SK-N-SH (cell line): ENCODE measurements at regions not wholly inside any gene's neighbourhood (a gene's known extent, or its start where the extent isn't known, plus 50 kb on each side); places are given as distances from the start of the nearest gene placed in this dataset.

Experiments
- CTCF ChIA-PET: fragments of 300-600, 350-600 bp; formaldehyde crosslinking; extraction: SDS; loops from one replicate; lab custom pipeline; 2021; lab: Yijun Ruan, JAX
- POLR2A ChIA-PET: fragments of 350-600 bp; sonication (Branson Sonifier 250); formaldehyde crosslinking; extraction: SDS; loops from one replicate; lab custom pipeline; 2020; ENCODE audit warnings: antibody characterized with exemption, inconsistent platforms; lab: Yijun Ruan, JAX
- DNase-seq: peaks from one replicate; pipeline ENCODE4 v3.0.0; 2012
- H2AFZ ChIP-seq: fragments of 200-600 bp; sonication (generic); 2 replicates; pipeline ENCODE4 v1.8.1; 2016; ENCODE audit warnings: antibody characterized with exemption, mild to moderate bottlenecking, low read depth
- H3F3A ChIP-seq: fragments of 200-600 bp; sonication (generic); replicated peaks from 2 replicates; pipeline ENCODE3; 2016; ENCODE audit warnings: antibody characterized with exemption, mild to moderate bottlenecking; ENCODE audit not compliant: insufficient read depth
- H3K27ac ChIP-seq, 2 experiments: fragments of 200-500 bp in 1 of 2; fragments of 200-600 bp in 1 of 2; sonication (Bioruptor generic) in 1 of 2; sonication (generic), shearing (Covaris generic) in 1 of 2; 2 replicates each; pipeline versions ENCODE4 v1.5.1 to v1.6.1; 2014 to 2016; ENCODE audit warnings: low read depth in 2 of 2, inconsistent platforms in 1 of 2, low read length in 1 of 2, mild to moderate bottlenecking in 1 of 2, mixed read lengths in 1 of 2
- H3K27me3 ChIP-seq: fragments of 200-600 bp; sonication (generic), shearing (Covaris generic); 2 replicates; pipeline ENCODE4 v1.6.1; 2016; ENCODE audit warnings: mixed run types; ENCODE audit not compliant: insufficient read depth
- H3K36me3 ChIP-seq, 2 experiments: fragments of 200-500 bp in 1 of 2; fragments of 200-600 bp in 1 of 2; sonication (Bioruptor generic) in 1 of 2; sonication (generic) in 1 of 2; replicated peaks in 1 of 2; 2 replicates each; pipeline versions ENCODE3 to v1.5.1; 2014 to 2016; ENCODE audit warnings: low read length in 1 of 2, mild to moderate bottlenecking in 1 of 2; ENCODE audit not compliant: insufficient read depth in 2 of 2, control insufficient read depth in 1 of 2
- H3K4me1 ChIP-seq, 2 experiments: fragments of 200-500 bp in 1 of 2; fragments of 200-600 bp in 1 of 2; sonication (Bioruptor generic) in 1 of 2; sonication (generic), shearing (Covaris generic) in 1 of 2; 2 replicates each; pipeline versions ENCODE4 v1.5.1 to v1.6.1; 2014 to 2016; ENCODE audit warnings: low read depth in 1 of 2, low read length in 1 of 2, mixed run types in 1 of 2; ENCODE audit not compliant: insufficient read depth in 2 of 2, control insufficient read depth in 1 of 2
- H3K4me2 ChIP-seq: fragments of 200-600 bp; sonication (generic), shearing (Covaris generic); 2 replicates; pipeline ENCODE4 v1.6.1; 2017; ENCODE audit warnings: mixed run types
- H3K4me3 ChIP-seq, 2 experiments: fragments of 200-500 bp in 1 of 2; fragments of 200-600 bp in 1 of 2; sonication (Bioruptor generic) in 1 of 2; sonication (generic), shearing (Covaris generic) in 1 of 2; 2 replicates each; pipeline versions ENCODE4 v1.5.1 to v1.8.1; 2014 to 2016; ENCODE audit warnings: low read depth in 2 of 2, inconsistent platforms in 1 of 2, low read length in 1 of 2, mild to moderate bottlenecking in 1 of 2, mixed read lengths in 1 of 2, moderate library complexity in 1 of 2
- H3K79me2 ChIP-seq: fragments of 200-600 bp; sonication (generic); 2 replicates; pipeline ENCODE4 v1.8.1; 2017; ENCODE audit warnings: mild to moderate bottlenecking; ENCODE audit not compliant: insufficient read depth
- H3K9ac ChIP-seq: fragments of 200-600 bp; sonication (generic); 2 replicates; pipeline ENCODE4 v1.6.1; 2017; ENCODE audit warnings: mixed run types
- H3K9me2 ChIP-seq: fragments of 200-600 bp; sonication (generic); 2 replicates; pipeline ENCODE4 v1.6.1; 2017; ENCODE audit warnings: mixed run types
- H3K9me3 ChIP-seq: fragments of 200-600 bp; sonication (generic); 2 replicates; pipeline ENCODE4 v1.6.1; 2017; ENCODE audit warnings: mixed run types, mild to moderate bottlenecking, moderate library complexity
- H4K20me1 ChIP-seq: fragments of 200-600 bp; sonication (generic); 2 replicates; pipeline ENCODE4 v1.6.1; 2017; ENCODE audit warnings: mild to moderate bottlenecking, mixed run types; ENCODE audit not compliant: insufficient read depth
- EP300 ChIP-seq, 2 experiments: IDR thresholded peaks; 2 replicates each; pipeline versions ENCODE4 v1.4.0 to v1.6.1; 2012; ENCODE audit warnings: borderline replicate concordance in 1 of 2, low read depth in 1 of 2, low read length in 1 of 2
- GATA2 ChIP-seq: sonication (generic); formaldehyde crosslinking; IDR thresholded peaks from 2 replicates; pipeline ENCODE4 v1.5.0; 2020; ENCODE audit warnings: mild to moderate bottlenecking, missing genetic modification reagents
- WGBS: methylation state at CpG from one replicate; pipeline ENCODE4 v1.1.6; 2017; ENCODE audit warnings: low lambda C conversion rate; 5-methylcytosine and 5-hydroxymethylcytosine counted together
- TF ChIP-seq, protein P1 (sequence below): IDR thresholded peaks from 2 replicates; pipeline ENCODE4 v1.4.0; 2012; ENCODE audit warnings: low read depth, borderline replicate concordance

DNA sequence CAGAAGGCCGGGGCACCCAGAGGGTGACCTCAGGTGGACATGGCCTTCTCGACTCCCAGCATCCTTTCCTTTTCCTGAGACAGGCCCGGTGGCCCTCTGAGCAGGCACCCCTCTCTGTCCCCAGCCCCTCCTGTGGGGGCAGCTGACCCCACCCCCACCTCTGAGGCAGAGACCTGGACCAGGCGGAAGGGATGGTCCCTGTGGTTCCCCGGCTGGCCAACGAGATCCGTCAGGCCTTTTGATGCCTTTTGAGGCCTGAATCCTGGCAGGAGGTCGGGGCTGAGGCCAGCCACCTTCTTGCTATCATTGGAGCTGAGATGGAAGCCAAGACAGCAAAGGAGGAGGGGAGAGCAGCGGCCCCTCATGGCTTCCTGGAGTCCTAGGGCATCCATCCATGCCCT lies 50.2 kb upstream of the ACTRT2 start:
- Histone ChIP-seq H3K4me3 (no peak overlapping the region), H3K9ac (no peak overlapping the region), H3K9me2 (no peaks in the 10 kb centered on the region), H3K36me3 (no peaks in the 10 kb centered on the region), H3K4me2 (no peak overlapping the region), H3F3A (no peaks in the 10 kb centered on the region), H3K79me2 (no peaks in the 10 kb centered on the region), H3K9me3 (no peaks in the 10 kb centered on the region), H3K4me1 (no peaks in the 10 kb centered on the region), H3K27me3 (no peaks in the 10 kb centered on the region), H2AFZ (no peak overlapping the region), H3K27ac (no peak overlapping the region), H4K20me1 (no peaks in the 10 kb centered on the region)
- no peak for DNase-seq
- WGBS: 27% methylated on average over 3 of the region's 9 CpGs
- TF ChIP-seq EP300 (IDR thresholded peaks at IDR 0.05; ENCODE audit: borderline replicate concordance in 1 of 2, low read depth in 1 of 2, low read length in 1 of 2) (no peak), GATA2 (CRISPR knock-in tag) (no peak)
- TF ChIP-seq, protein P1, sequence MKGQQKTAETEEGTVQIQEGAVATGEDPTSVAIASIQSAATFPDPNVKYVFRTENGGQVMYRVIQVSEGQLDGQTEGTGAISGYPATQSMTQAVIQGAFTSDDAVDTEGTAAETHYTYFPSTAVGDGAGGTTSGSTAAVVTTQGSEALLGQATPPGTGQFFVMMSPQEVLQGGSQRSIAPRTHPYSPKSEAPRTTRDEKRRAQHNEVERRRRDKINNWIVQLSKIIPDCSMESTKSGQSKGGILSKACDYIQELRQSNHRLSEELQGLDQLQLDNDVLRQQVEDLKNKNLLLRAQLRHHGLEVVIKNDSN: no peak
- POLR2A ChIA-PET: no interaction called here
- CTCF ChIA-PET: no interaction called here
